Upper lobe of right lung (tissue), 1 donor: ENCODE measurements at regions not wholly inside any gene's neighbourhood (a gene's known extent, or its start where the extent isn't known, plus 50 kb on each side); places are given as distances from the start of the nearest gene placed in this dataset.

Source experiments
- ATAC-seq: fragments of 200-7000 bp; cut with Tn5 transposase; one replicate; pipeline ENCODE4 v1.9.1; 2020; ENCODE audit warnings: mild to moderate bottlenecking, moderate library complexity
- DNase-seq: peaks from one replicate; pipeline ENCODE4 v3.0.0-alpha.2; 2020
- H3K27ac ChIP-seq: fragments of 200-600 bp; one replicate; pipeline ENCODE4 v1.8.0; 2022
- H3K27me3 ChIP-seq: fragments of 200-600 bp; one replicate; pipeline ENCODE4 v1.8.0; 2022; ENCODE audit warnings: mild to moderate bottlenecking
- H3K36me3 ChIP-seq: fragments of 200-600 bp; one replicate; pipeline ENCODE4 v1.8.0; 2022
- H3K4me1 ChIP-seq: fragments of 200-600 bp; one replicate; pipeline ENCODE4 v1.8.0; 2022
- H3K4me3 ChIP-seq: fragments of 200-600 bp; one replicate; pipeline ENCODE4 v1.8.0; 2022; ENCODE audit warnings: mild to moderate bottlenecking
- H3K9me3 ChIP-seq: fragments of 200-600 bp; one replicate; pipeline ENCODE4 v1.8.0; 2022
- CTCF ChIP-seq: fragments of 200-600 bp; IDR thresholded peaks from one replicate; pipeline ENCODE4 v1.8.0; 2022; ENCODE audit warnings: antibody characterized with exemption
- intact Hi-C: fragments of 100-400 bp; cut with DNase I; formaldehyde crosslinking; loops from one replicate; pipeline ENCODE4 v1.11.0; 2022
- donor health status: DM: no; HTN: yes; CAD: no; lungs with severe emphysema.

- no peak for TF ChIP-seq CTCF
- Histone ChIP-seq H3K27me3 (no peaks in the 10 kb centered on the region), H3K4me1 (no peaks in the 10 kb centered on the region), H3K36me3 (no peaks in the 10 kb centered on the region), H3K4me3 (no peak overlapping the region), H3K27ac (no peak overlapping the region), H3K9me3 (no peaks in the 10 kb centered on the region)
- DNase-seq (no peak), ATAC-seq (no peak)
- intact Hi-C loops = no loop called here
Observed at GRCh38 chr14:25358330-25358729, 308.4 kb upstream of the STXBP6 start.

- no peak for TF ChIP-seq CTCF
- no peaks in the 10 kb centered on the region for H3K36me3 ChIP-seq
- no peak overlapping the region for H3K27ac ChIP-seq
- intact Hi-C loops = no loop called here
- ATAC-seq (no peak), DNase-seq (no peak)
- no peaks in the 10 kb centered on the region for H3K27me3 ChIP-seq
- H3K4me3 ChIP-seq = no peak overlapping the region
- no peaks in the 10 kb centered on the region for H3K4me1 ChIP-seq
- H3K9me3 ChIP-seq = no peaks in the 10 kb centered on the region
Observed at GRCh38 chr14:25351269-25351668, 301.3 kb upstream of the STXBP6 start.

- ATAC-seq (no peak), DNase-seq (no peak)
- no peaks in the 10 kb centered on the region for H3K36me3 ChIP-seq
- H3K4me1 ChIP-seq = no peaks in the 10 kb centered on the region
- H3K27ac ChIP-seq = no peak overlapping the region
- intact Hi-C loops = no loop called here
- H3K27me3 ChIP-seq = no peaks in the 10 kb centered on the region
- no peak overlapping the region for H3K4me3 ChIP-seq
- no peaks in the 10 kb centered on the region for H3K9me3 ChIP-seq
- TF ChIP-seq CTCF = no peak
Observed at GRCh38 chr14:25350802-25351201, 300.9 kb upstream of the STXBP6 start.

- Histone ChIP-seq H3K27me3 (no peaks in the 10 kb centered on the region), H3K9me3 (no peaks in the 10 kb centered on the region), H3K4me1 (no peaks in the 10 kb centered on the region), H3K27ac (no peak overlapping the region), H3K4me3 (no peak overlapping the region), H3K36me3 (no peaks in the 10 kb centered on the region)
- no peak for ATAC-seq
- no peak for TF ChIP-seq CTCF
- DNase-seq = no peak
- intact Hi-C loops = no loop called here
Observed at GRCh38 chr14:25350021-25350420, 300.1 kb upstream of the STXBP6 start.

- no peaks in the 10 kb centered on the region for H3K36me3 ChIP-seq
- no peaks in the 10 kb centered on the region for H3K9me3 ChIP-seq
- no peak for TF ChIP-seq CTCF
- no peaks in the 10 kb centered on the region for H3K4me1 ChIP-seq
- H3K27ac ChIP-seq = no peak overlapping the region
- DNase-seq (no peak), ATAC-seq (no peak)
- H3K27me3 ChIP-seq = no peaks in the 10 kb centered on the region
- H3K4me3 ChIP-seq = no peak overlapping the region
- intact Hi-C loops = no loop called here
Observed at GRCh38 chr14:25349269-25349668, 299.3 kb upstream of the STXBP6 start.

- no peak overlapping the region for H3K27ac ChIP-seq
- no peak for ATAC-seq
- H3K4me1 ChIP-seq = no peaks in the 10 kb centered on the region
- intact Hi-C loops = no loop called here
- DNase-seq = no peak
- no peak overlapping the region for H3K4me3 ChIP-seq
- no peaks in the 10 kb centered on the region for H3K36me3 ChIP-seq
- no peak for TF ChIP-seq CTCF
- H3K27me3 ChIP-seq = no peaks in the 10 kb centered on the region
- H3K9me3 ChIP-seq = no peaks in the 10 kb centered on the region
Observed at GRCh38 chr14:25340882-25341281, 290.9 kb upstream of the STXBP6 start.
